Naive thymus-derived CD8-positive, alpha-beta T cell (primary cell): ENCODE measurements at regions not wholly inside any gene's neighbourhood (a gene's known extent, or its start where the extent isn't known, plus 50 kb on each side); places are given as distances from the start of the nearest gene placed in this dataset.

Experiments
- ATAC-seq, 2 donors: fragments of 150-1000 bp; cut with Tn5 transposase in 1 of 2; sonication (Bioruptor Pico), chemical (Tn5 transposase) in 1 of 2; 1 replicate in 1 of 2; 2 replicates in 1 of 2; pipeline ENCODE4 v1.10.0; 2021; ENCODE audit warnings: mild to moderate bottlenecking in 2 of 2, moderate library complexity in 2 of 2
- POLR2A ChIA-PET: fragments of 350-600 bp; sonication (Branson Sonifier 250); formaldehyde crosslinking; loops from one replicate; lab custom pipeline; 2021; ENCODE audit warnings: antibody characterized with exemption; lab: Charles Lee
- DNase-seq, 10 donors: peaks; one replicate each; pipeline versions ENCODE4 v3.0.0 to v3.0.0-alpha.2; 2020 to 2022
- H3K27ac Mint-ChIP-seq, 10 donors: one replicate each; pipeline ENCODE4 v1.8.0; 2020 to 2022; ENCODE audit warnings: mild to moderate bottlenecking in 10 of 10, mixed read lengths in 10 of 10, moderate library complexity in 4 of 10, inconsistent platforms in 1 of 10
- H3K27me3 Mint-ChIP-seq, 5 donors: one replicate each; pipeline ENCODE4 v1.8.0; 2021 to 2022; ENCODE audit warnings: mixed read lengths in 5 of 5
- H3K36me3 Mint-ChIP-seq, 3 donors: one replicate each; pipeline ENCODE4 v1.8.0; 2020 to 2022; ENCODE audit warnings: mixed read lengths in 3 of 3, mild to moderate bottlenecking in 2 of 3, inconsistent platforms in 1 of 3
- H3K4me1 Mint-ChIP-seq, 4 donors: one replicate each; pipeline ENCODE4 v1.8.0; 2021 to 2022; ENCODE audit warnings: mixed read lengths in 4 of 4
- H3K4me3 Mint-ChIP-seq, 10 donors: one replicate each; pipeline ENCODE4 v1.8.0; 2020 to 2022; ENCODE audit warnings: mild to moderate bottlenecking in 10 of 10, mixed read lengths in 10 of 10, moderate library complexity in 6 of 10, inconsistent platforms in 1 of 10
- H3K9me3 Mint-ChIP-seq, 9 donors: one replicate each; pipeline ENCODE4 v1.8.0; 2020 to 2022; ENCODE audit warnings: mixed read lengths in 9 of 9, mild to moderate bottlenecking in 3 of 9, inconsistent platforms in 1 of 9, moderate library complexity in 1 of 9

DNA sequence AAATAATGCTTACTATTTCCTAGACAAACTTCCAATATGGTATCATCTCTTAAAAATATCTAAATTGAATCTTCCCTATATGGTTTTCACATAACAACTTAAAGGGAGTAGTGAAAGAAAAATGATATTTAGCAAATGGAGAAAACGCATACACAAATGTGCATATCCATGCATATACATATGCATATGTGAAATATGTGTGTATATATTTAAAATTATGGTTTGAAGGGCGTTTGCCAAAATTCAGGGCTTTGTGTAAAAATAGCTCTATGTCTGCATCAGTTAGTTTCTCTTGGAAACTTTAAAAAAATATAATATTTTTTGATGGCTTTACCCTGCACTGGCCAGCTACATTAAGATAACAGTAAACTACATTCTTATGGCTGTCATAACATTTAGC lies 986.7 kb downstream of the BCL11A start:
- Mint-ChIP-seq H3K9me3 (no peaks in the 10 kb centered on the region), H3K27me3 (peaks cover 0 to 16% (median 0%) of the 10 kb centered on the region in 5 donors), H3K36me3 (no peaks in the 10 kb centered on the region), H3K4me3 (no peak overlapping the region), H3K4me1 (peaks cover 0 to 2% (median 0%) of the 10 kb centered on the region in 4 donors), H3K27ac (no peak overlapping the region)
- no peak for DNase-seq
- ATAC-seq: no peak
- POLR2A ChIA-PET: no interaction called here

DNA sequence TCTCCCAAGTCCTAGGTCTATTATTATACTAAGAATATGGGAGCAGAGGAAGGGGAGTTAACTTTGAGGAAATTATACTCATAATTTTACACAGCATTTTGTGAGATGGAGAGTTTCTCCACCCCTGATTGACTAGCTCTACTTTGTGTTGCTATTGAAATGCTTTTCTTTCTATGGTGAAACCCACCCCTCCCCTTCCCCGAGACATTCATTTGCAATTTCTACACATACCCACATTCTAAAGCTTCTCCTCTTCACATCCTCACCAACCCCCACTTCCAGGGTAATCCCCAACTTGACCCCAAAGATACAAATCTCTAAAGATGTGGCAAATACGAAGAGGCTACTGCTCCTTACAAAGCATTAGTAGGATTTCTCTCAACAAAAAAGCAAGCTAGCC lies 992.2 kb downstream of the BCL11A start:
- POLR2A ChIA-PET: no interaction called here
- DNase-seq: no peak
- no peak overlapping the region for H3K4me3 Mint-ChIP-seq
- peaks cover 0 to 3% (median 0%) of the 10 kb centered on the region in 5 donors for H3K27me3 Mint-ChIP-seq
- H3K4me1 Mint-ChIP-seq: no peaks in the 10 kb centered on the region
- H3K27ac Mint-ChIP-seq: no peak overlapping the region
- no peaks in the 10 kb centered on the region for H3K36me3 Mint-ChIP-seq
- H3K9me3 Mint-ChIP-seq: peaks cover 0 to 2% (median 0%) of the 10 kb centered on the region in 9 donors
- ATAC-seq: no peak

DNA sequence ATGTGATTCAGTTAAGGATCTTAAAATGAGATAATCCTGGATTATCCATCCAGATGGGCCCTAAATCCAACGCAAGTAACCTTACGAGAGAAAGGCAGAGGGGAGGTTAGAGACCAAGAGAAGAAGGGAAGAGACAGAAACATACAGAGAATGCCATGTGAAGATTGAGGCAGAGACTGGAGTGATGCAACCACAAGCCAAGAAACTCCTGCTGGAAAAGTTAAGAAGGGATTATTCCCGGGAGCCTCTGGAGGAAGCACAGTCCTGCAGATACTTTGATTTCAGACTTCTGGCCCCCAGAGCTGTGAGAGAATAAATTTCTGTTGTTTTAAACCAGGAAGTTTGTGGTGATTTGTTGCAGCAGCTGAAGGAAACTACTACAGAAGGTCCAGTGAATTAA lies 992.7 kb downstream of the BCL11A start:
- no peaks in the 10 kb centered on the region for H3K4me1 Mint-ChIP-seq
- H3K9me3 Mint-ChIP-seq: peaks cover 0 to 2% (median 0%) of the 10 kb centered on the region in 9 donors
- H3K36me3 Mint-ChIP-seq: no peaks in the 10 kb centered on the region
- DNase-seq: no peak
- ATAC-seq: no peak
- POLR2A ChIA-PET: no interaction called here
- H3K27ac Mint-ChIP-seq: no peak overlapping the region
- no peak overlapping the region for H3K4me3 Mint-ChIP-seq
- peaks cover 0 to 3% (median 0%) of the 10 kb centered on the region in 5 donors for H3K27me3 Mint-ChIP-seq

DNA sequence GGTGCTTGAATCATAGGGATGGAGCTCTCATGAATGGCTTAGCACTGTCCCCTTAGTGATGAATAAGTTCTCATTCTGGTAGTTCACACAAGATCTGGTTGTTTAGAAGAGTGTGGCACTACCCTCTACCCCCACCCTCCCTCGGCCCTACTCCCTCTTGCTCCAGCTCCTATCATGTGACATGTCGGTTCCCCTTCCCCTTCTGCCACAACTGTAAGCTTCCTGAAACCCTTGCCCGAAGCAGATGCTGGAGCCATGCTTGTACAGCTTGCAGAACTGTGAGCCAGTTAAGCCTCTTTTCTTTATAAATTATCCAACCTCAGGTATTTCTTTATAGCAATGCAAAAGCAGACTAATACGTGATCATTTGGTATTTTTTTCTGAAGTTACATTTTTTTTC lies 1012.6 kb downstream of the BCL11A start:
- no peak overlapping the region for H3K4me3 Mint-ChIP-seq
- H3K27ac Mint-ChIP-seq: no peak overlapping the region

DNA sequence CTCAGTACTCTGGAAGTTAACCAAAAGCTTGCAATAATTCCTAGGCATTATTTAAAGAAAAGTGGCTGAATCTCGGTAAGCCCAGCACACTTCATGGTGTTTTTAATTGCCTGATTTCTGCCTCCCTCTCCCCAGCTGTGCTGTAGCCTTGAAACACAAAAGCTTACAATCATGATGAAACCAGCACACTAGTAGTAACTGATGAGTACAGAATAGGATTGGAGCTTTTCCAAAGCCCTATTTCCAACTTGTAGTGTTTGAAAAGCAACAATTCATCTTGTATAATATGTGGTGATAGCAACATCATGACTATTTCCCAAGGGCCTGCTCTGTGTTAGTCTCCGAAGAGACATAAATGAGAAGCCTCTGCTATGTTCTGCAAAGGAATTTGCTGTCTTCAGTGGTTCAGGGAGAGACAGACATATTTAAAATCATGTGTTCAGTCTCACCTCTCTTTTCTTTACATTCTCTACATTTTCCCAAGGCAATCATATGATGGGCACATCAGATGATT lies 1015.0 kb downstream of the BCL11A start:
- H3K36me3 Mint-ChIP-seq: no peaks in the 10 kb centered on the region
- peaks cover 0 to 6% (median 0%) of the 10 kb centered on the region in 5 donors for H3K27me3 Mint-ChIP-seq
- no peak overlapping the region for H3K4me3 Mint-ChIP-seq
- H3K9me3 Mint-ChIP-seq: peaks cover 0 to 4% (median 0%) of the 10 kb centered on the region in 9 donors
- ATAC-seq: no peak
- POLR2A ChIA-PET: no interaction called here
- no peak for DNase-seq
- H3K27ac Mint-ChIP-seq: no peak overlapping the region
- H3K4me1 Mint-ChIP-seq: no peaks in the 10 kb centered on the region

More for the DNA sequence above, 1012.6 kb downstream of the BCL11A start:
- peaks cover 0 to 6% (median 0%) of the 10 kb centered on the region in 5 donors for H3K27me3 Mint-ChIP-seq
- no peaks in the 10 kb centered on the region for H3K4me1 Mint-ChIP-seq
- ATAC-seq: no peak
- POLR2A ChIA-PET: no interaction called here
- H3K9me3 Mint-ChIP-seq: peaks cover 0 to 4% (median 0%) of the 10 kb centered on the region in 9 donors
- DNase-seq: no peak
- no peaks in the 10 kb centered on the region for H3K36me3 Mint-ChIP-seq

DNA sequence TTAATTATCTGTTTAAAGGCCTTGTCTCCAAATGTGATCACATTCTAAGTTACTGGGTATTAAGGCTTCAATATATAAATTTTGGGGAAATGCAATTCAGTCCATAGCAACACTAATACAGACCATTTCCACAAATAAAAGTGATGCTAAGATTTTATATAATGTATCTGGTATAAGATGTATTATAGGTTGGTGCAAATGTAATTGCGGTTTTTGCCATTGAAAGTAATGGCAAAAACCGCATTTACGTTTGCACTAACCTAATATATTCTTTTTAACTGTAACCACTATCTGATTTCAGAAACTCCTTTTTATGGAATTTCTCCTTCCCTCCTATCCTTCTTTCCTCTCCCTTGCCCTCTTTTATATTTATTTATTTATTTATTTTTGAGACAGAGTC lies 1020.6 kb downstream of the BCL11A start:
- ATAC-seq (no peak), DNase-seq (no peak)
- POLR2A ChIA-PET: no interaction called here
- Mint-ChIP-seq H3K27ac (no peak overlapping the region), H3K4me1 (no peaks in the 10 kb centered on the region), H3K36me3 (peaks cover 0 to 10% (median 0%) of the 10 kb centered on the region in 3 donors), H3K27me3 (no peaks in the 10 kb centered on the region), H3K9me3 (peaks cover 0 to 18% (median 9%) of the 10 kb centered on the region in 9 donors), H3K4me3 (no peak overlapping the region)

DNA sequence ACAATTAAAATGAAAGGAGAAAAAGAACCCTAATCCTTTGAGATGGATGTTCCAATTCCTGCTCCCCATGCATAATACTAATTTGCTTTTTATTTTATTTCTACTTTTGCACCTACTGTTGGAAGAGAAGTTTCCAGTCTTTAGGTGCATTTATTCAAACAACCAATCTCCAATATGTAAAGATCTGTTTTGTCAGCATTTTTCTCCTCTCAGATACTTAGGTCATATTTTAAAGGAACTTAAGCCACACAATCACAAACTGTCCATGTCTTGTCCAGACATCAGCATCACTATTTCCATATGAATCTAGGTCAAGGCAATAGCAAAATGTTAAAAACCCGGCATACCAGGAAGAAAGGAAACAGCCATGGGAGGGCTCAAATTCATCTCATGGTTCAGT lies 1023.2 kb downstream of the BCL11A start:
- ATAC-seq (no peak), DNase-seq (no peak)
- Mint-ChIP-seq H3K27me3 (no peaks in the 10 kb centered on the region), H3K4me1 (no peaks in the 10 kb centered on the region), H3K27ac (no peak overlapping the region), H3K9me3 (peaks cover 0 to 27% (median 15%) of the 10 kb centered on the region in 9 donors), H3K36me3 (peaks cover 0 to 21% (median 0%) of the 10 kb centered on the region in 3 donors), H3K4me3 (no peak overlapping the region)
- POLR2A ChIA-PET: no interaction called here

DNA sequence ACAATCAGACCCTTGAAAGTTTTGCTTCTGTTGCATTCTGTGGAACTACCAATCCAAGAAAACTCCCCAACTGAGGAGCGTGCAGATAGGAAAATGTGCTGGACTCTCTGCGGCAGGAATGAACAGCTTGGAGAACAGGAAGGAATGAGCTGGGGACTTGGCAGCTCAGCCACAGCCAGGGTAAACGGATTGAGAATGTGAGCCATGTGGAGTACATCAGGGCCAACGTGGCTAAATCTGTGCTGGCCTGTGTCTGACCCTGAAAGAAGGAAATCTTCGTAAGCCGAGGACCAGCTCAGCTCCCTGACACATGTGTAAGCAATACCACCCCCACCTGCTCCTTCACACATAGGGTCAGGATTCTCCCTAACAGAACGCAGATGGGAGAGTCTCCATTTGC lies 1023.7 kb downstream of the BCL11A start:
- Mint-ChIP-seq H3K36me3 (peaks cover 0 to 21% (median 0%) of the 10 kb centered on the region in 3 donors), H3K27ac (no peak overlapping the region), H3K27me3 (no peaks in the 10 kb centered on the region), H3K4me1 (no peaks in the 10 kb centered on the region), H3K4me3 (no peak overlapping the region), H3K9me3 (peaks cover 0 to 27% (median 15%) of the 10 kb centered on the region in 9 donors)
- no peak for ATAC-seq
- POLR2A ChIA-PET: no interaction called here
- DNase-seq: no peak

DNA sequence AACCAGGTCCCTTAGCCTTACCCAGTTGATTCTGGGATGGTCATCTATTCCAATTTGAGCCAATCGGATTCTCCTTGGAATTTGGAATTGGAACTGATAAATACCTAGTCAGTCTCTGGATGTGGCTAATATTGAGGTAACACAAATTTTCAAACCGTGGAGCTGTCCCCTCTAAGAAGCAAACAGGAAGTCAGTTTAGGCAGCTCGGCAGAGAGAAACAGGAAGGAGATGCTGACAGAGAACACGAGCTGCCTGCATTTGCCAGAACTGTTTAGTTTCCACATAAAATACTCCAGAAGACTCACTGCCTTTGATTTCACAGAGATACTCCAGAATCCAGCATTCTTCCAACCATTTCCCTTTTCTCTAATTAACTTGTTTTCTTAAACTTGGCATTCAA lies 1024.9 kb downstream of the BCL11A start:
- H3K9me3 Mint-ChIP-seq: peaks cover 0 to 27% (median 15%) of the 10 kb centered on the region in 9 donors
- ATAC-seq: no peak
- DNase-seq: no peak
- H3K36me3 Mint-ChIP-seq: peaks cover 0 to 21% (median 0%) of the 10 kb centered on the region in 3 donors
- no peaks in the 10 kb centered on the region for H3K4me1 Mint-ChIP-seq
- H3K27ac Mint-ChIP-seq: no peak overlapping the region
- H3K4me3 Mint-ChIP-seq: no peak overlapping the region
- no peaks in the 10 kb centered on the region for H3K27me3 Mint-ChIP-seq
- POLR2A ChIA-PET: no interaction called here

DNA sequence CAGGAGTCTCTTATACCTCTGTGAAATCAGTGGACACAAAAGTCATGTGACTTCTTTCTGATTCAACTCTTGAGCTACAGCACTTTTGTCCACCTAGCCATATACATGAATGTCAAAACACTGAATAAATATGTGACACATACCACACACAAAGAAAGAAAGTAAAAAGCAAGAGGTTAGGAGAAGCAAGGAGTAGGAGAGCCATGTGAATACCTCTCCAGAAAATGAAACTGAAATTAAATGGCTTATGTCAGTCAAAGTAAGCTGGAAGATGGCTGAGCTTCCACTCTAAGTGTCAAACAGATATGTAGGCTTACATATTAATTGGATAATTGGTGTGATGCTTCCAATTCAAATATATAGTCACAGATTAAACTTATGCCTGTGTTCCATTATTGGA lies 1050.5 kb downstream of the BCL11A start:
- ATAC-seq (no peak), DNase-seq (no peak)
- H3K4me3 Mint-ChIP-seq: no peak overlapping the region
- no peaks in the 10 kb centered on the region for H3K4me1 Mint-ChIP-seq
- peaks cover 0 to 1% (median 0%) of the 10 kb centered on the region in 5 donors for H3K27me3 Mint-ChIP-seq
- H3K9me3 Mint-ChIP-seq: peaks cover under 1 to 12% (median 4%) of the 10 kb centered on the region in 9 donors
- POLR2A ChIA-PET: no interaction called here
- no peak overlapping the region for H3K27ac Mint-ChIP-seq
- peaks cover 0 to 2% (median 0%) of the 10 kb centered on the region in 3 donors for H3K36me3 Mint-ChIP-seq

DNA sequence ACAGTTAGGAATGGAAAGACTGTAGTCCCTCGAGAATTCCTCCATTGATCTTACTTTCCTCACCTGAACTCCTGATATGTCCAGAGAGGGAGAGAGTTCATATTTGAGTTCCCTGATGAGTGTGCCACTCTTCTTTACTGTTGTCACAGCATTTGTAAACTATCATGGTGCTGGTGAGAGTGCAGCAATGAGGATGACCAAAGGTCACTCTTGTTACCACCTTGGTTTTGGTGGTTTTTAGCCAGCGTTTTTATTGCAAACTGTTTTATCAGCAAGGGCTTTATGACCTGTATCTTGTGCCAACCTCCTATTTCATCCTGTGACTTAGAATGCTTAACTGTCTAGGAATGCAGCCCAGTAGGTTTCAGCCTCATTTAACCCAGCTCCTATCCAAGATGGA lies 1062.5 kb downstream of the BCL11A start:
- Mint-ChIP-seq H3K4me3 (no peak overlapping the region), H3K27ac (no peak overlapping the region), H3K9me3 (peaks cover 1 to 21% (median 9%) of the 10 kb centered on the region in 9 donors), H3K4me1 (no peaks in the 10 kb centered on the region), H3K36me3 (peaks cover 0 to 11% (median 0%) of the 10 kb centered on the region in 3 donors), H3K27me3 (no peaks in the 10 kb centered on the region)
- ATAC-seq: no peak
- no peak for DNase-seq
- POLR2A ChIA-PET: no interaction called here

DNA sequence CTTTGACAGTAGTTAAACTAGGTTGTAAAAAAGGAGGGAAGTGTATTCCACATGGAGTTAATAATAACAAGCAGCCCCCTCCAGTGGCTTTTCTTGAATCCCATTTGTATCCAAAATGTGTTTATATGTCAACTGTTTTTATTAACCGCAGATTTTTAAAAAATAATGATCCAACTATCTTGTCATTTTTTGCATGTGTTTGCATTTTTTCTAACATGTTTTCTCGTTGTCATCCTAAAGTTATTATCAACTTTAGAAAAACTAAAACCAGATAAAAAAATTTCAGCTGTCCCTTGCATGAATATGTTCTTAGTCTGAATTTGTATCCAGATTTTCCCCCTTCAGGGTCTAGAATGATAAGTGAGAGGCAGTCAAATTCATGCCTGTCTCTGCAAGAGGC lies 1063.3 kb downstream of the BCL11A start:
- Mint-ChIP-seq H3K4me1 (no peaks in the 10 kb centered on the region), H3K9me3 (peaks cover 0 to 13% (median 2%) of the 10 kb centered on the region in 9 donors), H3K36me3 (peaks cover 0 to 5% (median 0%) of the 10 kb centered on the region in 3 donors), H3K27ac (no peak overlapping the region), H3K27me3 (no peaks in the 10 kb centered on the region), H3K4me3 (no peak overlapping the region)
- POLR2A ChIA-PET: no interaction called here
- ATAC-seq (no peak), DNase-seq (no peak)

DNA sequence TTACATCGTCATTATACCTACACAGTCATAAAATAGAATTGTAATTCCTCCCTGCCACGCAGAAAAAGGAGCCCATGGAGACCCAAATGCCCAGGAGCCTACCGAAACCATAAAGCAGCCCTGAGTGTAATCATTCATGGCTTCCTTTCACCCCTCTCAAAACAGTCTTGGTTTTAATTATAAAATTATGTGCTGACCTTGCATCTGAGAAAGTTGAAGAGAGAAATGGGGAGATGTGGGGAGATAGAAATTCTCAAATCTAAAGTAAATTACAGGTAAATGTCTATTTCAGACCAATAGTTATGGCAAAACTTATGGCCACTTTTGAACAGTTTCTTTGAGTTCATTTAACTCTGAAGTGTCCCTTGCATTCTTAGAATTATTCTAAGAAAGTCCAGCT lies 1068.8 kb downstream of the BCL11A start:
- Mint-ChIP-seq H3K9me3 (peaks cover 0 to 8% (median 0%) of the 10 kb centered on the region in 9 donors), H3K4me3 (no peak overlapping the region), H3K27me3 (no peaks in the 10 kb centered on the region), H3K4me1 (no peaks in the 10 kb centered on the region), H3K27ac (no peak overlapping the region), H3K36me3 (no peaks in the 10 kb centered on the region)
- POLR2A ChIA-PET: no interaction called here
- ATAC-seq (no peak), DNase-seq (no peak)

DNA sequence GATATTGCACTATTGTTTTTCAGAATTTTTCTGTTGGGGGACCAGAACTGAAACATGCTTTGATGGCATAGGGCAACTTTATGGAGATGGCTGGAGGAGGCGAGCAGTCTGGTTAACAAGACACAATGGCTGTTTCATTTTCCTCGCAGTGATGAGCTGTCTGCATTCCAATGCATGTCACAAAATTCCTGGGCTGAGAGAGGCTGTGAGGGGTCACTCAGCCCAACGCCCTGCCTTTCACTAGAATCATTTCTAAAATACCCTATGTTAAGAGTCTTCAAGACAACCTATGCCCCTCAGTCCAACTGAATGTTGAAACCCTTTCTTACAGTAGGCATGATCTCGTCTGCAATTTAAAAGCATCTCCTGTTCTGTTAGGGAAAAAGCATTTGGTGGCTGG lies 1090.0 kb downstream of the BCL11A start:
- no peak for ATAC-seq
- H3K4me1 Mint-ChIP-seq: no peaks in the 10 kb centered on the region
- no peaks in the 10 kb centered on the region for H3K9me3 Mint-ChIP-seq
- DNase-seq: no peak
- no peak overlapping the region for H3K27ac Mint-ChIP-seq
- POLR2A ChIA-PET: no interaction called here
- peaks cover 0 to 4% (median 0%) of the 10 kb centered on the region in 5 donors for H3K27me3 Mint-ChIP-seq
- no peaks in the 10 kb centered on the region for H3K36me3 Mint-ChIP-seq
- H3K4me3 Mint-ChIP-seq: no peak overlapping the region
